Left kidney (tissue), 1 donor: ENCODE measurements at regions not wholly inside any gene's neighbourhood (a gene's known extent, or its start where the extent isn't known, plus 50 kb on each side); places are given as distances from the start of the nearest gene placed in this dataset.

Experiments used
- DNase-seq: peaks from one replicate; pipeline ENCODE4 v3.0.0-alpha.2; 2013

- DNase-seq = no peak
Observed at GRCh38 chr1:72936942-72937341, 654.6 kb upstream of the NEGR1 start.

- DNase-seq = no peak
Observed at GRCh38 chr1:72936151-72936740, 653.9 kb upstream of the NEGR1 start.

GRCh38 chr1:72932025-72932424 is 649.7 kb upstream of the NEGR1 start:
- DNase-seq = no peak

GRCh38 chr1:72930528-72930927 is 648.2 kb upstream of the NEGR1 start:
- DNase-seq = no peak

- no peak for DNase-seq
Observed at GRCh38 chr1:72918940-72919339, 636.6 kb upstream of the NEGR1 start.

- no peak for DNase-seq
Observed at GRCh38 chr1:72917920-72918319, 635.6 kb upstream of the NEGR1 start.

GRCh38 chr1:72915581-72915980 is 633.2 kb upstream of the NEGR1 start:
- peak; percentile 1 for DNase-seq

GRCh38 chr1:72911656-72912055 is 629.3 kb upstream of the NEGR1 start:
- DNase-seq = no peak

- no peak for DNase-seq
Observed at GRCh38 chr1:72896256-72896655, 613.9 kb upstream of the NEGR1 start.

GRCh38 chr1:72892461-72892860 is 610.1 kb upstream of the NEGR1 start:
- DNase-seq = no peak

GRCh38 chr1:72891976-72892375 is 609.6 kb upstream of the NEGR1 start:
- no peak for DNase-seq

GRCh38 chr1:72885841-72886240 is 603.5 kb upstream of the NEGR1 start:
- DNase-seq = no peak

GRCh38 chr1:72885017-72885416 is 602.7 kb upstream of the NEGR1 start:
- no peak for DNase-seq

- no peak for DNase-seq
Observed at GRCh38 chr1:72869873-72870272, 587.5 kb upstream of the NEGR1 start.

GRCh38 chr1:72869441-72869840 is 587.1 kb upstream of the NEGR1 start:
- no peak for DNase-seq

GRCh38 chr1:72851597-72851996 is 569.3 kb upstream of the NEGR1 start:
- no peak for DNase-seq

- no peak for DNase-seq
Observed at GRCh38 chr1:72848997-72849396, 566.7 kb upstream of the NEGR1 start.

- no peak for DNase-seq
Observed at GRCh38 chr1:72847651-72848050, 565.3 kb upstream of the NEGR1 start.

- DNase-seq = no peak
Observed at GRCh38 chr1:72846476-72847278, 564.3 kb upstream of the NEGR1 start.

GRCh38 chr1:72845981-72846380 is 563.6 kb upstream of the NEGR1 start:
- no peak for DNase-seq

- no peak for DNase-seq
Observed at GRCh38 chr1:72845381-72845780, 563.0 kb upstream of the NEGR1 start.

- DNase-seq = no peak
Observed at GRCh38 chr1:72837781-72838180, 555.4 kb upstream of the NEGR1 start.

- no peak for DNase-seq
Observed at GRCh38 chr1:72830606-72831390, 548.5 kb upstream of the NEGR1 start.
